ENCODE measurements at regions not wholly inside any gene's neighbourhood (a gene's known extent, or its start where the extent isn't known, plus 50 kb on each side); places are given as distances from the start of the nearest gene placed in this dataset.

- no peak for ATAC-seq
- Mint-ChIP-seq H3K27me3 (ENCODE audit: low read depth) (peaks cover 8% of the 10 kb centered on the region; the same call in 1 of the 2 replicates), H3K36me3 (no peaks in the 10 kb centered on the region), H3K4me1 (peaks cover 27% of the 10 kb centered on the region), H3K27ac (no peak overlapping the region), H3K9me3 (no peaks in the 10 kb centered on the region), H3K4me3 (no peak overlapping the region)
- no peak for DNase-seq (ENCODE audit: low spot score)
- TF ChIP-seq AFF4 (CRISPR knock-in tag; IDR thresholded peaks at IDR 0.05; ENCODE audit: borderline replicate concordance) (no peak), ZNF219 (CRISPR knock-in tag; IDR thresholded peaks at IDR 0.05; ENCODE audit: borderline replicate concordance) (no peak), CDX4 (CRISPR knock-in tag; IDR thresholded peaks at IDR 0.05; ENCODE audit: borderline replicate concordance) (no peak), SMAD3 (CRISPR knock-in tag; IDR thresholded peaks at IDR 0.05; ENCODE audit: borderline replicate concordance) (no peak), ZNF232 (CRISPR knock-in tag; IDR thresholded peaks at IDR 0.05) (no peak), HMGA2 (CRISPR knock-in tag; IDR thresholded peaks at IDR 0.05) (no peak), ZNF121 (CRISPR knock-in tag; IDR thresholded peaks at IDR 0.05) (no peak), ARID4B (CRISPR knock-in tag; IDR thresholded peaks at IDR 0.05; ENCODE audit: borderline replicate concordance) (no peak), SOX15 (CRISPR knock-in tag; IDR thresholded peaks at IDR 0.05) (no peak), JUN (CRISPR knock-in tag; IDR thresholded peaks at IDR 0.05) (no peak), PRDM15 (CRISPR knock-in tag; IDR thresholded peaks at IDR 0.05) (no peak), CREB1 (CRISPR knock-in tag; IDR thresholded peaks at IDR 0.05) (no peak), ATF1 (CRISPR knock-in tag; IDR thresholded peaks at IDR 0.05) (no peak)
- TF ChIP-seq, protein P1, sequence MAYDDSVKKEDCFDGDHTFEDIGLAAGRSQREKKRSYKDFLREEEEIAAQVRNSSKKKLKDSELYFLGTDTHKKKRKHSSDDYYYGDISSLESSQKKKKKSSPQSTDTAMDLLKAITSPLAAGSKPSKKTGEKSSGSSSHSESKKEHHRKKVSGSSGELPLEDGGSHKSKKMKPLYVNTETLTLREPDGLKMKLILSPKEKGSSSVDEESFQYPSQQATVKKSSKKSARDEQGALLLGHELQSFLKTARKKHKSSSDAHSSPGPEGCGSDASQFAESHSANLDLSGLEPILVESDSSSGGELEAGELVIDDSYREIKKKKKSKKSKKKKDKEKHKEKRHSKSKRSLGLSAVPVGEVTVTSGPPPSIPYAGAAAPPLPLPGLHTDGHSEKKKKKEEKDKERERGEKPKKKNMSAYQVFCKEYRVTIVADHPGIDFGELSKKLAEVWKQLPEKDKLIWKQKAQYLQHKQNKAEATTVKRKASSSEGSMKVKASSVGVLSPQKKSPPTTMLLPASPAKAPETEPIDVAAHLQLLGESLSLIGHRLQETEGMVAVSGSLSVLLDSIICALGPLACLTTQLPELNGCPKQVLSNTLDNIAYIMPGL (CRISPR knock-in tag; IDR thresholded peaks at IDR 0.05), result no peak
- ChIA-PET POLR2A (no interaction called here), CTCF (interaction anchor here (1.0 kb wide), 1 partner anchor 9 kb away, joined by 3 read pairs; no protein-coding TSS in a partner anchor)
Observed at GRCh38 chr17:36818134-36818825, 119.0 kb upstream of the LHX1 start.

Measured in WTC11 (cell line).